ENCODE measurements at regions not wholly inside any gene's neighbourhood (a gene's known extent, or its start where the extent isn't known, plus 50 kb on each side); places are given as distances from the start of the nearest gene placed in this dataset.

GRCh38 chr6:25014791-25015560 lies 79.2 kb upstream of the RIPOR2 start:
- TF ChIP-seq CTCF (IDR thresholded peaks at IDR 0.05; ENCODE audit: poor library complexity) = no peak
- no peak for TF ChIP-seq EZH2 (IDR thresholded peaks at IDR 0.05; ENCODE audit: borderline replicate concordance)
- no peak for TF ChIP-seq EZH2phosphoT487 (IDR thresholded peaks at IDR 0.05; ENCODE audit: low read depth, severe bottlenecking, unreplicated experiment)

Measured in hepatocyte (in vitro differentiated cells).